CD4-positive, alpha-beta T cell (primary cell): ENCODE measurements at regions not wholly inside any gene's neighbourhood (a gene's known extent, or its start where the extent isn't known, plus 50 kb on each side); places are given as distances from the start of the nearest gene placed in this dataset.

Experiments used
- ATAC-seq: fragments of 200-7000 bp; cut with Tn5 transposase; one replicate; pipeline ENCODE4 v1.10.0; 2022; ENCODE audit warnings: mild to moderate bottlenecking; ENCODE audit not compliant: poor library complexity
- CTCF ChIA-PET: fragments of 350-600 bp; sonication (Branson Sonifier 250); formaldehyde crosslinking; loops from one replicate; lab custom pipeline; 2021; ENCODE audit warnings: antibody characterized with exemption, inconsistent platforms; lab: Charles Lee
- POLR2A ChIA-PET: fragments of 350-600 bp; sonication (Branson Sonifier 250); formaldehyde crosslinking; loops from one replicate; lab custom pipeline; 2021; ENCODE audit warnings: antibody characterized with exemption, inconsistent platforms; lab: Charles Lee
- DNase-seq, 14 experiments: peaks; one replicate each; pipeline ENCODE4 v3.0.0-alpha.2; 2013 to 2020; ENCODE audit warnings: mixed read lengths in 2 of 14
- H3K27ac ChIP-seq, 2 donors: one replicate each; pipeline versions ENCODE4 v1.5.1 to v1.7.0; 2013; ENCODE audit warnings: low read length in 2 of 2, low read depth in 1 of 2, mild to moderate bottlenecking in 1 of 2
- H3K27me3 ChIP-seq, 2 experiments: 1 replicate in 1 of 2; 2 replicates in 1 of 2; pipeline versions ENCODE4 v1.6.1 to v1.7.0; 2013; ENCODE audit warnings: low read length in 2 of 2, control low read depth in 1 of 2, mild to moderate bottlenecking in 1 of 2, moderate library complexity in 1 of 2; ENCODE audit not compliant: insufficient read depth in 2 of 2, control insufficient read depth in 1 of 2
- H3K36me3 ChIP-seq: one replicate; pipeline ENCODE4 v1.6.1; 2013; ENCODE audit warnings: low read length, control low read depth; ENCODE audit not compliant: insufficient read depth
- H3K4me1 ChIP-seq: one replicate; pipeline ENCODE4 v1.6.1; 2013; ENCODE audit warnings: low read length, control low read depth; ENCODE audit not compliant: insufficient read depth
- H3K4me3 ChIP-seq: one replicate; pipeline ENCODE4 v1.5.1; 2013; ENCODE audit warnings: mild to moderate bottlenecking, low read length, moderate library complexity
- H3K9me3 ChIP-seq, 2 experiments: 1 replicate in 1 of 2; 2 replicates in 1 of 2; pipeline versions ENCODE4 v1.6.1 to v1.7.0; 2013; ENCODE audit warnings: low read length in 2 of 2, mild to moderate bottlenecking in 2 of 2, control low read depth in 1 of 2, moderate library complexity in 1 of 2; ENCODE audit not compliant: control insufficient read depth in 1 of 2, insufficient read depth in 1 of 2
- H3K27ac Mint-ChIP-seq: one replicate; pipeline ENCODE4 v1.8.0; 2020; ENCODE audit warnings: mixed read lengths
- H3K27me3 Mint-ChIP-seq: one replicate; pipeline ENCODE4 v1.8.0; 2021; ENCODE audit warnings: mixed read lengths
- H3K36me3 Mint-ChIP-seq: one replicate; pipeline ENCODE4 v1.8.0; 2021; ENCODE audit warnings: low read depth, mixed read lengths
- H3K4me1 Mint-ChIP-seq: one replicate; pipeline ENCODE4 v1.8.0; 2021; ENCODE audit warnings: low read depth, mixed read lengths
- H3K4me3 Mint-ChIP-seq: one replicate; pipeline ENCODE4 v1.8.0; 2020; ENCODE audit warnings: mild to moderate bottlenecking, mixed read lengths
- H3K9me3 Mint-ChIP-seq: one replicate; pipeline ENCODE4 v1.8.0; 2020; ENCODE audit warnings: mixed read lengths
- intact Hi-C, 2 experiments: fragments of 100-400 bp; cut with DNase I in 1 of 2; cut with micrococcal nuclease in 1 of 2; formaldehyde crosslinking; loops; one replicate each; pipeline versions ENCODE4 v1.15.1 to v1.9.0; 2023 to 2025; cut with DNase I, micrococcal nuclease
- TF ChIP-seq, protein P1 (sequence below): fragments of 200-600 bp; IDR thresholded peaks from one replicate; pipeline ENCODE4 v1.8.0; 2022; ENCODE audit warnings: antibody characterized with exemption, mild to moderate bottlenecking

DNA sequence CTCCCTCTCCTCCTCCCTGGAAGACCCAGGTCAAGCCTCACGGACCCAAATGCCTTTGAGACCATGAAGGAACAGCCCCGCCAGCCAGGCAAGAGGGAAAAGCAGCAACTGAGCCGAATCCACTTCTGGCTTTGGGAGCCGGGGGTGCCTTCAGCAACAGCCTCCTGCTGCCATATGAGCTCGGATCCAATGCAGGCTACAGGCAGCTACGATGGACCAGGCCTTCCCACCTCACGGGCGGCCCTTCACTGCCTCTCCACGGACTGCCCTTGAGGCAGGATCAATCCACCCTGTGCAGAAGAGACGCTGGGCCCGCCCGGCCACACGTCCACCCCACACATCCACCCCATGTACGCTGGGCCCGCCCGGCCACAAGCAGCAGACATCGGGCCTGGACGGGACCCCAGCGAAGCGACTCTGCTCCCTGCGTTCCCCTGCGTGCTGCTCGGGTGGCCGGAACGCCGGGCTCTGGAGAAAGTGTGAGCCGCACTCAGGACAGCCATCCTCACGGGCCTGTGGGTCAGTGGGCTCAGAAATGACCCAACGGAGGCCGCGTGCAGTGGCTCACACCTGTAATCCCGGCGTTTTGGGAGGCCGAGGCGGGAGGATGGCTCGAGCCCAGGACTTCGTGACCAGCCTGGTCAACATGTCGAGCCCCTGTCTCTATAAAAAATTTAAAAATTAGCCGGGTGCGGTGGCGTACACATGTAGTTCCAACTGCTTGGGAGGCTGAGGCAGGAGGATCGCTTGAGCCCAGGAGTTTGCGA is 82.0 kb downstream of the FOXL3 start:
- H3K4me1 Mint-ChIP-seq = peaks cover 3% of the 10 kb centered on the region
- peak in 3 of 14 experiments; percentile 1 to 32 (median 2) for DNase-seq
- H3K4me3 ChIP-seq = no peak overlapping the region
- no peak overlapping the region for H3K27ac ChIP-seq
- ChIA-PET POLR2A (interaction anchor here (1.6 kb wide), 1 partner anchor 10 kb away, joined by 3 read pairs; no protein-coding TSS in a partner anchor), CTCF (no interaction called here)
- no peak overlapping the region for H3K4me3 Mint-ChIP-seq
- intact Hi-C loops = no loop called here
- no peaks in the 10 kb centered on the region for H3K36me3 Mint-ChIP-seq
- H3K9me3 Mint-ChIP-seq = no peaks in the 10 kb centered on the region
- TF ChIP-seq, protein P1, sequence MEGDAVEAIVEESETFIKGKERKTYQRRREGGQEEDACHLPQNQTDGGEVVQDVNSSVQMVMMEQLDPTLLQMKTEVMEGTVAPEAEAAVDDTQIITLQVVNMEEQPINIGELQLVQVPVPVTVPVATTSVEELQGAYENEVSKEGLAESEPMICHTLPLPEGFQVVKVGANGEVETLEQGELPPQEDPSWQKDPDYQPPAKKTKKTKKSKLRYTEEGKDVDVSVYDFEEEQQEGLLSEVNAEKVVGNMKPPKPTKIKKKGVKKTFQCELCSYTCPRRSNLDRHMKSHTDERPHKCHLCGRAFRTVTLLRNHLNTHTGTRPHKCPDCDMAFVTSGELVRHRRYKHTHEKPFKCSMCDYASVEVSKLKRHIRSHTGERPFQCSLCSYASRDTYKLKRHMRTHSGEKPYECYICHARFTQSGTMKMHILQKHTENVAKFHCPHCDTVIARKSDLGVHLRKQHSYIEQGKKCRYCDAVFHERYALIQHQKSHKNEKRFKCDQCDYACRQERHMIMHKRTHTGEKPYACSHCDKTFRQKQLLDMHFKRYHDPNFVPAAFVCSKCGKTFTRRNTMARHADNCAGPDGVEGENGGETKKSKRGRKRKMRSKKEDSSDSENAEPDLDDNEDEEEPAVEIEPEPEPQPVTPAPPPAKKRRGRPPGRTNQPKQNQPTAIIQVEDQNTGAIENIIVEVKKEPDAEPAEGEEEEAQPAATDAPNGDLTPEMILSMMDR = no peak
- H3K27me3 Mint-ChIP-seq = no peaks in the 10 kb centered on the region
- no peaks in the 10 kb centered on the region for H3K27me3 ChIP-seq
- no peak for ATAC-seq
- H3K27ac Mint-ChIP-seq = no peak overlapping the region
- H3K9me3 ChIP-seq = peaks cover 0 to 3% of the 10 kb centered on the region in 2 experiments
- H3K4me1 ChIP-seq = peaks cover 11% of the 10 kb centered on the region
- no peaks in the 10 kb centered on the region for H3K36me3 ChIP-seq

DNA sequence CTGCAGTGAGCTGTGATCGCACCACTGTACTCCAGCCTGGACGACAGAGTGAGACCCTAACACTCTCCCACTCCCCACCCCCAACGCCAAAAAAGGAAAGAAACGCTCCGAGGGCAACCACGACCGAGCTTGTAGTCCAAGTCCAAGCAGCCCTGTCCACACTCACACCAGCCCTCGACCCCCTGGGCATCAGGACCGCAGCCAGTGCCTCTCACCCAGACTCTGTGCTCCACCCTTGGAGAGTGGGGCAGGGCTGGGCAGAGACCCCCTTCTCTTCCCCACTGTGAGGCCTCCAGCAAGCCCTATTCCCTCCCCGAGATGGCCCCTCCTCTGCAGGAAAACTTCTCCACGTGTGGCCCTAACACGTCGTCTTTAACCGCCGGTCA is 82.6 kb downstream of the FOXL3 start:
- ChIA-PET POLR2A (no interaction called here), CTCF (no interaction called here)
- Mint-ChIP-seq H3K4me3 (no peak overlapping the region), H3K27me3 (no peaks in the 10 kb centered on the region), H3K27ac (peak overlapping the region; percentile 12), H3K36me3 (no peaks in the 10 kb centered on the region), H3K4me1 (no peaks in the 10 kb centered on the region), H3K9me3 (no peaks in the 10 kb centered on the region)
- Histone ChIP-seq H3K27ac (no peak overlapping the region), H3K27me3 (no peaks in the 10 kb centered on the region), H3K4me3 (no peak overlapping the region), H3K4me1 (peaks cover 6% of the 10 kb centered on the region), H3K9me3 (no peaks in the 10 kb centered on the region), H3K36me3 (no peaks in the 10 kb centered on the region)
- ATAC-seq (no peak), DNase-seq (peak in 3 of 14 experiments; percentile 0 to 22 (median 2))
- TF ChIP-seq, protein P1 = no peak
- intact Hi-C loops = no loop called here

DNA sequence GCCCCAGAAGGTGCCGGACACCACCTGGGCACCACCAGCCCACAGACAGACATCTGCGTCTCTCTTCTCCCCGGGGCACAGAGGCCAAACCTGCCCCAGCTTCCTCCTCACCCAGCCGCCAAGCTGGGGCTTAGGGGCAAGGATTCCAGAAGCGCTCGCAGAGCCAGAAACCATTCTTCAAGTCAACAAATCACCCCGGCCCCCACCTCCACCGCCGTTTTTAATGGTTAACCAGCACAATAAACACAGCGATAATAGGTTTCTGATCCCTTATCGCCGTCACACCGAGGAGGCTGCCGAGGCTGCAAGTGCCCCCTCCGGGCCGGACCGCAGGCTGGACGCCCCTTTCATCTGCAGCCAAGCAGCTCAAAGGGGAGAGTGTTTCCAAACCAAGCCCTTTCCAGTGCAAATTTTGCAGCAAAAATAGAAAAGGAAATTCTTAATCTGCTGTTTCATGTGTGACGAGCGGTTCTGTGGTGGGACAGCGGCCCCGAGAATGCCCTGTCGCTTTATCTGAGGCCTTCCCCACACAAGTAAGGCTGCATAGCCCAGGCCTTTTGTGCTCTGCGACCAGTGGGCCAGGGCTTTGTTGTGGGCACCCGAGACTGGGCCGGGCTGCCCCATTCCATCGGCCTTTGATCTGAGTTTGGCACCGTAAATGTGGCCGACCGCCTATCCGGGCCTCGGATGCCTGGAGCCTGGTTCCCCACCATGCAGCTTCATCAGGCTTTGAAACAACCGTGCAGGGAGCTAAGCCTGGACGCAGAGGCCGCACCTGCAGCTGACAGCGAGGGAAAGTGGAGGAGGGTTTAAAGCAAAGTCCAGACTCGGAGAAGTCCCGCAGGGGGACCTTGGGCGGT is 83.2 kb downstream of the FOXL3 start:
- Histone ChIP-seq H3K27me3 (no peaks in the 10 kb centered on the region), H3K4me1 (peaks cover 6% of the 10 kb centered on the region), H3K36me3 (no peaks in the 10 kb centered on the region), H3K27ac (no peak overlapping the region), H3K9me3 (no peaks in the 10 kb centered on the region), H3K4me3 (no peak overlapping the region)
- H3K36me3 Mint-ChIP-seq = no peaks in the 10 kb centered on the region
- H3K27me3 Mint-ChIP-seq = no peaks in the 10 kb centered on the region
- H3K4me1 Mint-ChIP-seq = no peaks in the 10 kb centered on the region
- CTCF ChIA-PET = no interaction called here
- TF ChIP-seq, protein P1 = no peak
- no peaks in the 10 kb centered on the region for H3K9me3 Mint-ChIP-seq
- POLR2A ChIA-PET = no interaction called here
- no peak for ATAC-seq
- peak in 2 of 14 experiments; percentile 2 to 29 for DNase-seq
- H3K27ac Mint-ChIP-seq = peak overlapping the region; percentile 12
- H3K4me3 Mint-ChIP-seq = no peak overlapping the region
- intact Hi-C loops = no loop called here
